Spleen (tissue), 11 donors: ENCODE measurements at regions not wholly inside any gene's neighbourhood (a gene's known extent, or its start where the extent isn't known, plus 50 kb on each side); places are given as distances from the start of the nearest gene placed in this dataset.
"Not testable (repeated sequence)": the region's sequence is repeated elsewhere in the genome, so short reads cannot be mapped to it uniquely, and the experiment has no call there.

Source experiments
- DNase-seq: peaks from one replicate; pipeline ENCODE4 v3.0.0-alpha.2; 2020
- H3K27ac ChIP-seq, 8 donors: fragments of 200-600 bp; sonication (generic) in 7 of 8; 1 replicate in 4 of 8; 2 replicates in 4 of 8; pipeline versions ENCODE4 v1.5.0 to v1.8.0; 2016 to 2021; ENCODE audit warnings: inconsistent platforms in 4 of 8, mild to moderate bottlenecking in 4 of 8, moderate library complexity in 1 of 8
- H3K27me3 ChIP-seq, 7 donors: fragments of 200-600 bp; sonication (generic) in 6 of 7; replicated peaks in 1 of 7; 1 replicate in 4 of 7; 2 replicates in 3 of 7; pipeline versions ENCODE4 v1.5.0 to v1.8.0; 2016 to 2021; ENCODE audit warnings: inconsistent platforms in 3 of 7, mild to moderate bottlenecking in 1 of 7
- H3K36me3 ChIP-seq, 6 donors: fragments of 200-600 bp; sonication (generic) in 5 of 6; 1 replicate in 4 of 6; 2 replicates in 2 of 6; pipeline versions ENCODE4 v1.5.0 to v1.8.0; 2016 to 2021; ENCODE audit warnings: inconsistent platforms in 2 of 6
- H3K4me1 ChIP-seq, 6 donors: fragments of 200-600 bp; sonication (generic) in 5 of 6; 1 replicate in 3 of 6; 2 replicates in 3 of 6; pipeline versions ENCODE4 v1.5.0 to v1.8.0; 2016 to 2021; ENCODE audit warnings: inconsistent platforms in 3 of 6
- H3K4me3 ChIP-seq, 8 donors: fragments of 200-600 bp; sonication (generic) in 7 of 8; 1 replicate in 4 of 8; 2 replicates in 4 of 8; pipeline versions ENCODE4 v1.5.0 to v1.8.0; 2016 to 2021; ENCODE audit warnings: inconsistent platforms in 4 of 8, mild to moderate bottlenecking in 4 of 8, moderate library complexity in 2 of 8
- H3K9me3 ChIP-seq, 8 donors: fragments of 200-600 bp; sonication (generic) in 7 of 8; 1 replicate in 4 of 8; 2 replicates in 4 of 8; pipeline versions ENCODE4 v1.5.0 to v1.8.0; 2016 to 2021; ENCODE audit warnings: inconsistent platforms in 4 of 8
- POLR2A ChIP-seq, 3 donors: fragments of 450-650 bp; IDR thresholded peaks; one replicate each; pipeline ENCODE4 v1.5.1; 2017; ENCODE audit warnings: antibody characterized with exemption in 3 of 3, mild to moderate bottlenecking in 1 of 3
- POLR2AphosphoS5 ChIP-seq, 3 donors: sonication (generic); formaldehyde crosslinking; IDR thresholded peaks; one replicate each; pipeline ENCODE4 v1.5.1; 2017; ENCODE audit warnings: antibody characterized with exemption in 3 of 3
- WGBS, 5 donors: extraction: QIAGEN DNeasy Blood & Tissue Kit in 3 of 5; methylation state at CpG; one replicate each; pipeline versions ENCODE4 v1.1.5 to v1.1.7; 2013 to 2018; 5-methylcytosine and 5-hydroxymethylcytosine counted together
- intact Hi-C: fragments of 100-400 bp; cut with DNase I; formaldehyde crosslinking; loops from one replicate; pipeline ENCODE4 v1.15.0; 2023; ENCODE audit warnings: low total_unique reads
- TF ChIP-seq, protein P1 (sequence below), 11 experiments: fragments of 200-600 bp in 7 of 11; fragments of 450-650 bp in 4 of 11; sonication (generic) in 4 of 11; IDR thresholded peaks in 8 of 11; conservative IDR thresholded peaks in 3 of 11; 1 replicate in 7 of 11; 2 replicates in 4 of 11; pipeline versions ENCODE4 v1.4.0 to v1.8.0; 2016 to 2021; ENCODE audit warnings: antibody characterized with exemption in 11 of 11, inconsistent platforms in 4 of 11, mild to moderate bottlenecking in 1 of 11
- donor health status: healthy with polysubstance abuse.
- donor health status: DM: no; HTN: no; CAD: no; lungs with moderate emphysema.
- donor health status: DM: no; HTN: no; CAD: no.
- donor health status: Bipolar disorder and iron deficiency.
- donor health status: healthy.
- donor health status: DM: no; HTN: no; CAD: no.
- donor health status: DM: yes; HTN: yes; CAD: no.

DNA sequence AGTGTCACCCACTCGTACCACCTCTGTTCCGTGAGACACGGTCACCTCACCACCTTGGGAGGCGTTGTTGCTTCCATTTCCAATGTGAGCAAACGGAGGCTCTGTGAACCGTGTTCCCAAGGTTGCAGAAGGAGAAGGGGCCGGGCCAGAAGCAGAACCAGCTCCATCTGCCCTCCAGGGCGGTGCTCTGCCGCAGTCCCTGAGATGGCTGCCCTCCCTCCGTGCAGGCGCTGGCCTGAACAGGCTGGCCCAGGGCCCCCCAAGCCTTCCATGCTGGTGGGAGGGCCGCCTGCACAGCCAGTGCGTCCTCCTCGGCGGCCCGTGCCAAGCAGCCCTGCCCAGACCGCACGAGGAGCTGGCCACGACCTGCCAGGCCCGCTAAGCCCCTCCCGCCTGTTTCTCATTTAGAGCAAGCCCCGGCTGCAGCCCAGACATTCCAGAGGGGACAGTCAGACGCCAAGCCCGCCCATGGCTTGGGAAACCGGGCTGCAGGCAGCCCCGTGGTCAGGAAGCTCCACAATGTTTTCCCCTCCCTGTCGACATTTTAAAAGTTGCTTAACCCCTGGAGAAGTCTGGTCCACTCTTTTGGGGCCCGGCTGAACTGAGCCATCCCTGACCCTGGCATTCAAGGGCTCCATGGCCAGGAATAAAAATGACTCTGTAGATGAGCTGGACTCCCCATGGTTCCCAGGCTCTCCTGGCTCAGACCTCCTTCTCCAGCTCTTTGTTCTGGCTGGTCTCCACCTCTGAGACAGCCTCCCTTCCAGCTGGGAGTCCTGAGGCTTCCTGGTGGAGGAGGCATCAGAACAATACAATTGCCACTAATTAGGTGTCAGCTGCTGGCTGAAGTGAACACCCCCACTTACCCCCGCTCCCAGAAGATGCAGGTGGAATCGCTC is 236.0 kb downstream of the BCL11B start:
- peaks cover 0 to 15% (median 0%) of the 10 kb centered on the region in 8 donors for H3K9me3 ChIP-seq
- peaks cover 0 to 31% (median 4%) of the 10 kb centered on the region in 6 donors for H3K4me1 ChIP-seq
- intact Hi-C loops: no loop called here
- peaks cover 0 to 5% (median 0%) of the 10 kb centered on the region in 7 donors for H3K27me3 ChIP-seq
- peak overlapping the region in 6 of 8 donors; percentile 27 to 85 (median 77) for H3K27ac ChIP-seq
- TF ChIP-seq POLR2A (IDR thresholded peaks at IDR 0.05): no peak
- peak in 1 of 3 donors; percentile 32 for TF ChIP-seq POLR2AphosphoS5 (IDR thresholded peaks at IDR 0.05)
- no peak for DNase-seq
- peak overlapping the region in 6 of 8 donors; percentile 15 to 57 (median 22) for H3K4me3 ChIP-seq
- H3K36me3 ChIP-seq: no peaks in the 10 kb centered on the region
- 40 to 63% (median 49%) methylated on average over 11 to 30 of the region's 30 CpGs for WGBS, 5 donors

DNA sequence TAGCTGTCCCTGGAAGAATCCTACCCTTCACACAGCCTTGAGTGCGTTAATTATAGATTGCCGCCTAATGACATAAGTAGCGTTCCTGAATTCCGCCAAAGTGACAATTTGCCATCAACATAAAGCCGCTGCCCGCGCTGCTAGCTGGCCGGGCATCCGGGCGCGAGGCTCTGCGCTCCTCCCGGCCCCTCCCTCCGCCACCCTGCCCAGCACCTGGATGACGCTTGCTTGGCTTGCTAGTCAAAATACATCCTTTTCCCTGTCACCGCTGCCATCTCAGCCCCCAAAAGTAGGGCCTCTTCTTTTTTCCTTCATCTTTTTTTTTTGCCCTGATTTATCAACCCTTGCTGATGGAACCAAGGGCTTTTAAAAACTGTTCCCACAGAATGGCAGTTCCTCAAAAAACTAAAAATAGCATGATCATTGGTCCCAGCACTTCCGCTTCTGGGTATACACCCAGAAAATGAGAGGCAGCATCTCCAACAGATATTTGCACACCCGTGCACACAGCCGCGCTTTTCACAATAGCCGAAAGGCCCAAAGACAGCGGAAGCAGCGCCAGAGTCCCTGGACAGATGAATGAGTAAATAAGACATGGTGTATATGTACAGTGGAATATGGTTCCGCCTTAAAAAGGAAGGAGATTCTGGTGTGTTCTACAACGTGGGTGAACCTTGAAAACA is 235.2 kb downstream of the BCL11B start:
- peaks cover 0 to 5% (median 0%) of the 10 kb centered on the region in 7 donors for H3K27me3 ChIP-seq
- H3K4me3 ChIP-seq: peak overlapping the region in 6 of 8 donors; percentile 15 to 57 (median 22)
- peak overlapping the region in 6 of 8 donors; percentile 27 to 85 (median 77) for H3K27ac ChIP-seq
- peaks cover 0 to 15% (median 0%) of the 10 kb centered on the region in 8 donors for H3K9me3 ChIP-seq
- intact Hi-C loops: no loop called here
- no peak for DNase-seq
- TF ChIP-seq POLR2A (IDR thresholded peaks at IDR 0.05) (no peak), POLR2AphosphoS5 (IDR thresholded peaks at IDR 0.05) (no peak)
- TF ChIP-seq, protein P1, sequence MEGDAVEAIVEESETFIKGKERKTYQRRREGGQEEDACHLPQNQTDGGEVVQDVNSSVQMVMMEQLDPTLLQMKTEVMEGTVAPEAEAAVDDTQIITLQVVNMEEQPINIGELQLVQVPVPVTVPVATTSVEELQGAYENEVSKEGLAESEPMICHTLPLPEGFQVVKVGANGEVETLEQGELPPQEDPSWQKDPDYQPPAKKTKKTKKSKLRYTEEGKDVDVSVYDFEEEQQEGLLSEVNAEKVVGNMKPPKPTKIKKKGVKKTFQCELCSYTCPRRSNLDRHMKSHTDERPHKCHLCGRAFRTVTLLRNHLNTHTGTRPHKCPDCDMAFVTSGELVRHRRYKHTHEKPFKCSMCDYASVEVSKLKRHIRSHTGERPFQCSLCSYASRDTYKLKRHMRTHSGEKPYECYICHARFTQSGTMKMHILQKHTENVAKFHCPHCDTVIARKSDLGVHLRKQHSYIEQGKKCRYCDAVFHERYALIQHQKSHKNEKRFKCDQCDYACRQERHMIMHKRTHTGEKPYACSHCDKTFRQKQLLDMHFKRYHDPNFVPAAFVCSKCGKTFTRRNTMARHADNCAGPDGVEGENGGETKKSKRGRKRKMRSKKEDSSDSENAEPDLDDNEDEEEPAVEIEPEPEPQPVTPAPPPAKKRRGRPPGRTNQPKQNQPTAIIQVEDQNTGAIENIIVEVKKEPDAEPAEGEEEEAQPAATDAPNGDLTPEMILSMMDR (IDR thresholded peaks at IDR 0.05 in 8 of 11, conservative IDR thresholded peaks at IDR 0.05 in 3 of 11): no peak
- H3K36me3 ChIP-seq: no peaks in the 10 kb centered on the region
- H3K4me1 ChIP-seq: peaks cover 0 to 31% (median 4%) of the 10 kb centered on the region in 6 donors
- 51 to 74% (median 61%) methylated on average over 25 of the region's 25 CpGs for WGBS, 5 donors

DNA sequence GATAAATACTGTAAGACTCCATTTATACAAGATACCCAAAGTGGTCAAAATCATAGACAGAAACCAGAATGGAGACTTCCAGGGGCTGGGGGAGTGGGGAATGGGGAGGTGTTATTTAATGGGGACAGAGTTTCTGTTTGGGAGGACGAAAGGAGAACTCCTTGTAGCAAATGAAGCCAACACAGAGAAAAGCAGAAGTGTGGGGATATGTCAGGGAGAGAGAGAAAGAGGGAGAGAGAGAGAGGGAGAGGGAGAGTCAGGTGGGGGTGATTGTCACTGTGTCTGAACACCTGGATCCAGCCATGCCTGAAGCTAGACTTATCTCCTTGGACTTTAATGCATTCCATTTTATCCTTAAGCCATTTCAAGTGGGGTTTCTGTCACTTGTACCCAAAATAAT is 234.7 kb downstream of the BCL11B start:
- H3K27me3 ChIP-seq, H3K9me3 ChIP-seq, intact Hi-C loops, H3K36me3 ChIP-seq, DNase-seq: not testable (repeated sequence)
- Histone ChIP-seq H3K27ac (peak overlapping the region in 4 of 8 donors; percentile 76 to 85 (median 78)), H3K4me1 (peaks cover 0 to 31% (median 4%) of the 10 kb centered on the region in 6 donors), H3K4me3 (peak overlapping the region in 1 of 8 donors; percentile 57)
- WGBS, 5 donors: 31 to 69% (median 55%) methylated on average over 1 of the region's 1 CpG

DNA sequence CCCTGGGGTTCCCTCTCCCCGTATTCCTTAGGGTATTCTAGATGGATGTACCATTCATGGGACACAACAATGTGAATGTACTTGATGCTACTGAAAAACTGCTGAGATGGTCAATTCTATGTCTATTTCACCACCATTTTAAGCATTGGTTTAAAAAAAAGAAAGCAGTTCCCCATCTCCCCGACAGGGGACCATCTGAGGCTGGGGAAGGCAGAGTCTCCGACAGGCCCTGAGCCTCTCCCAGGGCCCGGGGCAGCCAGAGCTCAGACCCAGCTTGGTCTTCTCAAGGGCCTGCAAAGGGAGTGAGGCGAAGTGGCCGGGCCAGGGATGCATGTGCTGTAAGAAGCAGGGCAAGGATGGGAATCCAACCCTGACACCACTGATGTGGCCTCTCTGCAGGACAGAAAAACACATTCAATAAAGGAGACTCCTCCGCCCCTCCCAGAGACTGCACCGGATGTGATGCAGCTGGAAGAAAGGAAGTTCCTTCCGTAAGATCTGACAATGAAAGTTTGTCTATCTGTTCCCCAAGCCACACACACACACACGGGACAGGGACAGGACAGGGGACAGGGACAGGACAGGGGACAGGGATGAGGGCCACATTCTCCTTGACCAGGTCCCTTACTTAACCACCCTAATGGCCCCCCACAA is 234.1 kb downstream of the BCL11B start:
- no peak for DNase-seq
- H3K4me1 ChIP-seq: peaks cover 0 to 31% (median 4%) of the 10 kb centered on the region in 6 donors
- peaks cover 0 to 5% (median 0%) of the 10 kb centered on the region in 8 donors for H3K9me3 ChIP-seq
- H3K27me3 ChIP-seq: peaks cover 0 to 5% (median 0%) of the 10 kb centered on the region in 7 donors
- H3K36me3 ChIP-seq: no peaks in the 10 kb centered on the region
- 38 to 73% (median 62%) methylated on average over 4 to 10 of the region's 10 CpGs for WGBS, 5 donors
- TF ChIP-seq POLR2A (IDR thresholded peaks at IDR 0.05) (no peak), POLR2AphosphoS5 (IDR thresholded peaks at IDR 0.05) (no peak)
- TF ChIP-seq, protein P1 (IDR thresholded peaks at IDR 0.05 in 8 of 11, conservative IDR thresholded peaks at IDR 0.05 in 3 of 11): no peak
- H3K27ac ChIP-seq: peak overlapping the region in 4 of 8 donors; percentile 17 to 85 (median 78)
- intact Hi-C loops: no loop called here
- H3K4me3 ChIP-seq: no peak overlapping the region
